Endothelial cell of umbilical vein (primary cell): ENCODE measurements at regions not wholly inside any gene's neighbourhood (a gene's known extent, or its start where the extent isn't known, plus 50 kb on each side); places are given as distances from the start of the nearest gene placed in this dataset.

Experiments used
- BruUV-seq: library from RNA; stranded (reverse); fragments of 400-500 nt; replicated peaks from 2 replicates; lab custom pipeline; 2021; lab: Mats Ljungman, UMichigan
- CTCF ChIA-PET: fragments of 300-600, 350-600 bp; sonication (Branson Sonifier 250); formaldehyde crosslinking; loops from one replicate; lab custom pipeline; 2021; ENCODE audit warnings: antibody characterized with exemption, inconsistent platforms; lab: Charles Lee
- POLR2A ChIA-PET: fragments of 300-600, 350-600 bp; sonication (Branson Sonifier 250); formaldehyde crosslinking; loops from one replicate; lab custom pipeline; 2021; ENCODE audit warnings: antibody characterized with exemption, inconsistent platforms; lab: Charles Lee
- DNase-seq: peaks from one replicate; pipeline ENCODE4 v3.0.0-alpha.2; 2011; ENCODE audit warnings: low read depth, low spot score
- FAIRE-seq: peaks from 2 replicates; lab custom pipeline; 2011; peaks lifted over from hg19 to GRCh38; lab: Jason Lieb, UNC
- H2AFZ ChIP-seq: 2 replicates; pipeline ENCODE4 v1.6.0; 2012; ENCODE audit warnings: low read depth, low read length, control low read depth, inconsistent platforms
- H3K27ac ChIP-seq: 2 replicates; pipeline ENCODE4 v1.5.1; 2011; ENCODE audit warnings: low read depth, mild to moderate bottlenecking, control low read depth, low read length, moderate library complexity; ENCODE audit not compliant: insufficient read depth
- H3K27me3 ChIP-seq, 2 experiments: 2 replicates each; pipeline versions ENCODE4 v1.6.0 to v1.6.1; 2011; ENCODE audit warnings: low read length in 2 of 2, mixed read lengths in 1 of 2; ENCODE audit not compliant: control insufficient read depth in 2 of 2, insufficient read depth in 2 of 2
- H3K36me3 ChIP-seq, 2 experiments: 2 replicates in 1 of 2; 3 replicates in 1 of 2; pipeline ENCODE4 v1.5.1; 2011; ENCODE audit warnings: low read length in 2 of 2, mild to moderate bottlenecking in 1 of 2, moderate library complexity in 1 of 2; ENCODE audit not compliant: control insufficient read depth in 2 of 2, insufficient read depth in 2 of 2; ENCODE audit errors: extremely low read depth in 1 of 2
- H3K4me1 ChIP-seq: 3 replicates; pipeline ENCODE4 v1.5.1; 2011; ENCODE audit warnings: mild to moderate bottlenecking, low read length; ENCODE audit not compliant: control insufficient read depth, insufficient read depth; ENCODE audit errors: extremely low read depth
- H3K4me2 ChIP-seq: 2 replicates; pipeline ENCODE4 v1.6.1; 2011; ENCODE audit warnings: low read length, control low read depth, mixed read lengths; ENCODE audit not compliant: insufficient read depth
- H3K4me3 ChIP-seq, 3 experiments: fragments of 200-600 bp in 1 of 3; sonication (generic), shearing (Covaris generic) in 1 of 3; replicated peaks in 1 of 3; 2 replicates each; pipeline ENCODE4 v1.5.1; 2011 to 2016; ENCODE audit warnings: control low read depth in 3 of 3, low read length in 3 of 3, mild to moderate bottlenecking in 2 of 3, inconsistent platforms in 1 of 3, low read depth in 1 of 3, moderate library complexity in 1 of 3; ENCODE audit not compliant: insufficient read depth in 1 of 3
- H3K79me2 ChIP-seq: 2 replicates; pipeline ENCODE4 v1.6.0; 2012; ENCODE audit warnings: low read length, inconsistent platforms; ENCODE audit not compliant: control insufficient read depth, insufficient read depth
- H3K9ac ChIP-seq: replicated peaks from 2 replicates; pipeline ENCODE3; 2011; ENCODE audit warnings: low read length, control low read depth; ENCODE audit not compliant: insufficient read depth; ENCODE audit errors: extremely low read depth
- H3K9me1 ChIP-seq: replicated peaks from 3 replicates; pipeline ENCODE4 v1.6.0; 2011; ENCODE audit warnings: mild to moderate bottlenecking, low read length; ENCODE audit not compliant: control insufficient read depth, insufficient read depth; ENCODE audit errors: extremely low read depth
- H3K9me3 ChIP-seq: replicated peaks from 2 replicates; pipeline ENCODE4 v1.5.1; 2012; ENCODE audit warnings: low read length, inconsistent platforms; ENCODE audit not compliant: control insufficient read depth, insufficient read depth
- H4K20me1 ChIP-seq: replicated peaks from 2 replicates; pipeline ENCODE3; 2011; ENCODE audit warnings: mild to moderate bottlenecking, low read length; ENCODE audit not compliant: control insufficient read depth, insufficient read depth; ENCODE audit errors: extremely low read depth
- EZH2 ChIP-seq: IDR thresholded peaks from 2 replicates; pipeline ENCODE4 v1.6.1; 2012; ENCODE audit warnings: borderline replicate concordance, low read depth, mild to moderate bottlenecking, moderate library complexity, low read length, inconsistent platforms; ENCODE audit not compliant: severe bottlenecking
- FOS ChIP-seq: IDR thresholded peaks from 2 replicates; pipeline ENCODE4 v1.6.1; 2011; ENCODE audit warnings: mild to moderate bottlenecking, low read length, moderate library complexity, borderline replicate concordance; ENCODE audit not compliant: insufficient read depth
- GATA2 ChIP-seq: IDR thresholded peaks from 2 replicates; pipeline ENCODE4 v1.7.0; 2011; ENCODE audit warnings: low read depth, mild to moderate bottlenecking, moderate library complexity, mixed read lengths, low read length; ENCODE audit not compliant: insufficient read length, insufficient read depth
- JUN ChIP-seq: IDR thresholded peaks from 2 replicates; pipeline ENCODE4 v1.6.1; 2011; ENCODE audit warnings: borderline replicate concordance, low read depth; ENCODE audit not compliant: insufficient read length, insufficient read depth
- MYC ChIP-seq: IDR thresholded peaks from one replicate; pipeline ENCODE4 v1.6.1; 2011; ENCODE audit warnings: mild to moderate bottlenecking, low read depth, low read length
- POLR2A ChIP-seq: IDR thresholded peaks from 2 replicates; pipeline ENCODE4 v1.6.1; 2012; ENCODE audit warnings: low read depth, mild to moderate bottlenecking, control low read depth, low read length
- POLR2AphosphoS5 ChIP-seq: IDR thresholded peaks from 2 replicates; pipeline ENCODE4 v1.6.1; 2012; ENCODE audit warnings: low read depth, mild to moderate bottlenecking, control low read depth, low read length, moderate library complexity; ENCODE audit not compliant: insufficient read depth
- dilution Hi-C: fragments of 300-500 bp; cut with MboI; formaldehyde crosslinking; loops from one replicate; pipeline ENCODE4 v1.15.0; 2019; ENCODE audit warnings: low sequenced_read_pairs; ENCODE audit not compliant: extremely low pct_ligation_motif_present
- intact Hi-C: fragments of 100-400 bp; cut with micrococcal nuclease; formaldehyde crosslinking; loops from one replicate; pipeline ENCODE4 v1.10.0; 2022
- TF ChIP-seq, protein P1 (sequence below): IDR thresholded peaks from 2 replicates; pipeline ENCODE4 v1.6.1; 2011; ENCODE audit not compliant: insufficient read depth, insufficient read length
- TF ChIP-seq, protein P2 (sequence below), 2 donors: IDR thresholded peaks; 1 replicate in 1 of 2; 2 replicates in 1 of 2; pipeline ENCODE4 v1.5.1; 2011; ENCODE audit warnings: low read length in 2 of 2, mild to moderate bottlenecking in 2 of 2, moderate library complexity in 2 of 2, control low read depth in 1 of 2, inconsistent platforms in 1 of 2, low read depth in 1 of 2; ENCODE audit not compliant: insufficient read depth in 1 of 2; ENCODE audit errors: extremely low read depth in 1 of 2

DNA sequence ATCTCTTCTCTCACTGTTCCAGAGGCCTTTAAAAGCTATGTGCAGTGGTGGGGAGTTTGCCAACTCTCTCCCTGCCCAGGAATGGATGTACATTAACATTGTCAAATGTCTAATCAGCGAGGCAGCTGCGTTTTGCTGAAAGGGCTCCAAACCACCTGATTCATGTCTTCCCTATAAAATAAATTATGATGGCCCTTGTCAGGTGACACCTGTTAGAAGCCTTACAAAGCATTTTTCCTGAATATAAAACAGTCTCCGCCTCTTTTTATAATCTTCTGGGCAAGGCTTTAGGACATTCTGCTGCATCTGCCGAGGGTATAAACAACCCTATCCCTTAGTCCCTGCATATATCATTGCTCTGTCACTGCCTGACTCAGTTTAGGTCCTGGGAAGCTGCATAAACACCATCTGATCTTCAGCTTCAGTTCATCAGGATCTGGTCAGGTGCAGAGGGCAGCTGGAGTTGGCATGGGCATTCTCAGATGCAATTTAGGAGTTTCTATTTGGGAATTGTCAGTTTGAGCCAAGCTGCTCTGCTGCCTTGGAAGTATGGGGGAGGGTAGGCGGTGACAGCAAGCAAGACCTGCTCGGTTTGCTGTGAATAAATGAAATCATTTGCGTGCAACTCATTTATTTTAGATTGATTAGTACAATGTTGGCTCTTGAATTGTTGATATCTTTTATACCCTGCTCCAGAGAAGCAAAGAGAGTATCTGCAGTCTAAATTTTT, 103.5 kb downstream of the ACER2 start:
- BruUV-seq: no TSS peak
- dilution Hi-C loops: no loop called here
- FAIRE-seq: no peak
- Histone ChIP-seq H2AFZ (no peak overlapping the region), H3K4me2 (no peak overlapping the region), H3K4me3 (no peak overlapping the region), H4K20me1 (no peaks in the 10 kb centered on the region), H3K9me3 (no peaks in the 10 kb centered on the region), H3K9me1 (no peaks in the 10 kb centered on the region), H3K9ac (no peak overlapping the region), H3K27ac (no peak overlapping the region), H3K79me2 (no peaks in the 10 kb centered on the region), H3K4me1 (no peaks in the 10 kb centered on the region), H3K36me3 (no peaks in the 10 kb centered on the region), H3K27me3 (peaks cover 0 to 1% of the 10 kb centered on the region in 2 experiments)
- POLR2A ChIA-PET: interaction anchor here (0.7 kb wide), 1 partner anchor 1159 kb away, joined by 3 read pairs; no protein-coding TSS in a partner anchor
- intact Hi-C loops: no loop called here
- TF ChIP-seq POLR2AphosphoS5 (no peak), POLR2A (no peak), FOS (no peak), EZH2 (no peak), GATA2 (no peak), MYC (no peak), JUN (no peak)
- TF ChIP-seq, protein P1, sequence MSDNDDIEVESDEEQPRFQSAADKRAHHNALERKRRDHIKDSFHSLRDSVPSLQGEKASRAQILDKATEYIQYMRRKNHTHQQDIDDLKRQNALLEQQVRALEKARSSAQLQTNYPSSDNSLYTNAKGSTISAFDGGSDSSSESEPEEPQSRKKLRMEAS: no peak
- TF ChIP-seq, protein P2, sequence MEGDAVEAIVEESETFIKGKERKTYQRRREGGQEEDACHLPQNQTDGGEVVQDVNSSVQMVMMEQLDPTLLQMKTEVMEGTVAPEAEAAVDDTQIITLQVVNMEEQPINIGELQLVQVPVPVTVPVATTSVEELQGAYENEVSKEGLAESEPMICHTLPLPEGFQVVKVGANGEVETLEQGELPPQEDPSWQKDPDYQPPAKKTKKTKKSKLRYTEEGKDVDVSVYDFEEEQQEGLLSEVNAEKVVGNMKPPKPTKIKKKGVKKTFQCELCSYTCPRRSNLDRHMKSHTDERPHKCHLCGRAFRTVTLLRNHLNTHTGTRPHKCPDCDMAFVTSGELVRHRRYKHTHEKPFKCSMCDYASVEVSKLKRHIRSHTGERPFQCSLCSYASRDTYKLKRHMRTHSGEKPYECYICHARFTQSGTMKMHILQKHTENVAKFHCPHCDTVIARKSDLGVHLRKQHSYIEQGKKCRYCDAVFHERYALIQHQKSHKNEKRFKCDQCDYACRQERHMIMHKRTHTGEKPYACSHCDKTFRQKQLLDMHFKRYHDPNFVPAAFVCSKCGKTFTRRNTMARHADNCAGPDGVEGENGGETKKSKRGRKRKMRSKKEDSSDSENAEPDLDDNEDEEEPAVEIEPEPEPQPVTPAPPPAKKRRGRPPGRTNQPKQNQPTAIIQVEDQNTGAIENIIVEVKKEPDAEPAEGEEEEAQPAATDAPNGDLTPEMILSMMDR (IDR thresholded peaks at IDR 0.05; ENCODE audit: extremely low read depth in 1 of 2, insufficient read depth in 1 of 2, low read depth in 1 of 2, low read length in 2 of 2): no peak
- CTCF ChIA-PET: interaction anchor here (0.9 kb wide), 1 partner anchor 47 kb away, joined by 4 read pairs; no protein-coding TSS in a partner anchor
- DNase-seq: no peak
